Natural killer cell treated with Interleukin-12 subunit alpha and Interleukin-12 subunit beta and Interleukin-15 and Interleukin-18, amount 100 ng/mL, for 72 hours (primary cell): ENCODE measurements at regions not wholly inside any gene's neighbourhood (a gene's known extent, or its start where the extent isn't known, plus 50 kb on each side); places are given as distances from the start of the nearest gene placed in this dataset.
"Not testable (repeated sequence)": the region's sequence is repeated elsewhere in the genome, so short reads cannot be mapped to it uniquely, and the experiment has no call there.

Experiments
- ATAC-seq, 2 donors: fragments of 150-1000 bp; cut with Tn5 transposase in 1 of 2; sonication (Bioruptor Pico), chemical (Tn5 transposase) in 1 of 2; 2 replicates each; pipeline ENCODE4 v1.10.0; 2021
- DNase-seq: peaks from one replicate; pipeline ENCODE4 v3.0.0; 2022; ENCODE audit warnings: low spot score
- H3K27ac Mint-ChIP-seq, 2 donors: 1 replicate in 1 of 2; 2 replicates in 1 of 2; pipeline ENCODE4 v1.8.0; 2022; ENCODE audit warnings: mixed read lengths in 2 of 2, mild to moderate bottlenecking in 1 of 2, moderate library complexity in 1 of 2
- H3K27me3 Mint-ChIP-seq, 2 donors: 1 replicate in 1 of 2; 2 replicates in 1 of 2; pipeline ENCODE4 v1.8.0; 2022; ENCODE audit warnings: mixed read lengths in 2 of 2
- H3K36me3 Mint-ChIP-seq: one replicate; pipeline ENCODE4 v1.8.0; 2022; ENCODE audit warnings: mixed read lengths
- H3K4me1 Mint-ChIP-seq, 2 donors: 1 replicate in 1 of 2; 2 replicates in 1 of 2; pipeline ENCODE4 v1.8.0; 2022; ENCODE audit warnings: low read depth in 2 of 2, mixed read lengths in 2 of 2, mild to moderate bottlenecking in 1 of 2
- H3K4me3 Mint-ChIP-seq: one replicate; pipeline ENCODE4 v1.8.0; 2022; ENCODE audit warnings: mixed read lengths
- H3K9me3 Mint-ChIP-seq: 2 replicates; pipeline ENCODE4 v1.8.0; 2022; ENCODE audit warnings: mixed read lengths

DNA sequence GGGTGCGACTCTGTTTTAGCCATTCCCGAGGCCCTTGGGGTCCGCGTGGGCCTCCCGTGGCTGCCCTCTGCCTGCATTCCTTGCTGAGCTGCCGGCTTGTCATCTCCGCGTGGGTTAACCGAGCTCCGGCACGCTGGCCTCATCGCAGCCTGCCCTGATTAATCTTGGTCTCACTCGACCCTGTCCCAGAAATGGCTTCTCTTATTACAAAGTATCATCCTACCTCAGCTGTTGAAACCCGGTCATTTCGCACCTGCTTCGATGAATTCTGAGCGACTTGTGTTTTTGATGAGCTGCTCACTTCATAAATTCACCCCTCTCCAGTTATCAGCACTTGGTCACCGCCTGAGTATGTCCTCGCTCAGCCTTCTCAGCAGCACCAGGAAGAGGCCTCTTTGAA lies 123.5 kb upstream of the EGFLAM start:
- no peak for DNase-seq
- Mint-ChIP-seq H3K9me3 (peaks cover under 1% of the 10 kb centered on the region), H3K4me3 (no peak overlapping the region), H3K4me1 (no peaks in the 10 kb centered on the region), H3K27me3 (peaks cover 0 to under 1% of the 10 kb centered on the region in 2 donors), H3K36me3 (no peaks in the 10 kb centered on the region), H3K27ac (no peak overlapping the region)
- no peak for ATAC-seq

DNA sequence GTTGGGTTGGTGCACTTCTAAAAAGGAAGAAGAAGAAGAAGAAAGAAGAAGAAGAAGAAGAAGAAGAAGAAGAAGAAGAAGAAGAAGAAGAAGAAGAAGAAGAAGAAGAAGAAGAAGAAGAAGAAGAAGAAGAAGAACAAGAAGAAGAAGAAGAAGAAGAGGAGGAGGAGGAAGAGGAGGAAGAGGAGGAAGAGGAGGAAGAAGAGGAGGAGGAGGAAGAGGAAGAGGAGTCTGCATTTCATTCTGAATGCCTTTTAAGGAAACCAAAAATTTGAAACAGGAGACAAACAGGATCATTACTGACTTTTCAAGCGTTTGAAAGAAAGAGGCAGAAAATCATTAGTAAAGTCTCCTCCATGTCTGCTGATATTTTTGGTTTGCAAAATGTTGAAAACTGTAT lies 124.1 kb upstream of the EGFLAM start:
- H3K36me3 Mint-ChIP-seq, H3K9me3 Mint-ChIP-seq, H3K27me3 Mint-ChIP-seq: not testable (repeated sequence)

DNA sequence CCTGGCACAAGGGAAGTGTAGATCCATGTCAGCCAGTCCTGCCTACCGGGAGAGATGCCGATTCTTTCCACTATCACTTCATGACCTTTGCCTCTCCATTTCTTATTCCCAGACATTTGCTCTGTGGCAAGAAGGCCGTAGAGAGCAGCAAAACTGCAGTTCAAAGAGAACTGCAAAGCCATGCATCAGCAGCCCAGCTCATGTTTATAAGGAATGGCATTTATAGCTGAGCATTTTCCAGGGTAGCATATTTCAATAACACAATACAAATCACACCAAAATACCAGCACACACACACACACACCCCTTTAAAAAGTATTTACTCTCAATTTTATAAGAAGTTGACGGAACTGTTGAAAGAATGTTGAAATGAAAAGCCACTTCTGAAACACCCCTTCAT lies 126.7 kb upstream of the EGFLAM start:
- Mint-ChIP-seq H3K9me3 (no peaks in the 10 kb centered on the region), H3K36me3 (no peaks in the 10 kb centered on the region)
- no peak for ATAC-seq

More for the DNA sequence above, 124.1 kb upstream of the EGFLAM start:
- not testable (repeated sequence) for DNase-seq, ATAC-seq, H3K4me1 Mint-ChIP-seq, H3K4me3 Mint-ChIP-seq, H3K27ac Mint-ChIP-seq

DNA sequence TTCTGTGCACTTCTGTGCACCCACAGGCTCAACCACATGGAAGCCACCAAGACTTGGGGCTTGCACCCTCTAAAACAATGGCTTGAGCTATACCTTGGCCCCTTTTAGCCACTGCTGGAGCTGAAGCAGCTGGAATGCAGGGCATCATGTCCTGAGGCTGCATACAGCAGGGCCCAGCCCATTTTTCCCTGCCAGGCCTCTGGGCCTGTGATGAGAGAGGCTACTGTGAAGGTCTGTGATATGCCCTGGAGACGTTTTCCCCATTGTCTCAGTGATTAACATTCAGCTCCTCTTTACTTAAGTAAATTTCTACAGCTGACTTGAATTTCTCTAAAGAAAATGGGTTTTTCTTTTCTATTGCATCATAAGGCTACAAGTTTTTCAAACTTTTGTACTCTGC lies 134.0 kb upstream of the EGFLAM start:
- Mint-ChIP-seq H3K4me1 (peaks cover 9 to 13% of the 10 kb centered on the region in 2 donors), H3K9me3 (peaks cover 7% of the 10 kb centered on the region), H3K36me3 (no peaks in the 10 kb centered on the region), H3K4me3 (no peak overlapping the region), H3K27ac (no peak overlapping the region), H3K27me3 (peaks cover 7 to 11% of the 10 kb centered on the region in 2 donors)
- no peak for ATAC-seq
- DNase-seq: no peak

More for the DNA sequence above, 126.7 kb upstream of the EGFLAM start:
- H3K4me1 Mint-ChIP-seq: no peaks in the 10 kb centered on the region
- no peak for DNase-seq
- no peak overlapping the region for H3K4me3 Mint-ChIP-seq
- H3K27ac Mint-ChIP-seq: no peak overlapping the region
- H3K27me3 Mint-ChIP-seq: peaks cover 2 to 11% of the 10 kb centered on the region in 2 donors

DNA sequence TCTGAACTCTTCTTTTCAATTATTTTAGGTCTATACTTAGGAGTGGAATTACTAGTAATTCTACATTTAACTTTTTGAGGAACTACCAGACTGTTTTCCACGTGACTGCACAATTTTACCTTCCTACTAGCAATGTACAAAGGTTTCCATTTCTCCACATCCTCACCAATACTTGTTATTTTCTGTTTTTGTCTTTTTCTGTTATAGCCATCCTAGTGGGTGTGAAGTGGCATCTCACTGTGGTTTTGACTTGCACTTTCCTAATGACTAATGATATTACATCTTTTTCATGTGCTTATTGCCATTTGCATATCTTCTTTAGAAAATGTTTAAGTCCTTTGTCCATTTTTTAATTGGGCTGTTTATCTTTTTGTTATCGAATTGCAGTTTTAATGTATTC lies 136.9 kb upstream of the EGFLAM start:
- Mint-ChIP-seq H3K9me3 (peaks cover 8% of the 10 kb centered on the region), H3K4me3 (no peak overlapping the region), H3K4me1 (peaks cover 9 to 13% of the 10 kb centered on the region in 2 donors), H3K27ac (peak overlapping the region in 1 of 2 donors; percentile 64), H3K36me3 (no peaks in the 10 kb centered on the region), H3K27me3 (peaks cover 0 to 6% of the 10 kb centered on the region in 2 donors)
- ATAC-seq: peak; percentile 56 to 77
- no peak for DNase-seq

DNA sequence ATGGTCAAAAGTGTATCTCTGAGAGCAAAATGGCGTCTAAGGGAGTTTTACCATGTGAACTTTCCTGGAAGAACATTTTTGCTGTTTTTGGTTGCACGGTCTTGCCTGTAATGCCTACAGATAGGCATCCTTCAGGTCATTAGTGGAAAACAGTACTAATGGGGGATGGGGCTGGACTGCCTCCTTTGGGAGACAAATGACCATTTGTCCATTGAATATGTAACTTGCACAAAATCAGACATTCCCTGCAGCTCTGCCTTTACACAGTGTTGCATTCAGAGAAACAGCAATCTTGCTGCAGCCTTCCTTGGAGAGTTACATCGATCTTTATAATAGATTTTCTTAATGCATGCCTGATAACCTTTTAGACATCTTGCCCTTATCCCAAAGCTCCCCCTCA lies 138.5 kb upstream of the EGFLAM start:
- no peak for ATAC-seq
- Mint-ChIP-seq H3K36me3 (no peaks in the 10 kb centered on the region), H3K9me3 (peaks cover 8% of the 10 kb centered on the region), H3K27me3 (peaks cover 0 to 6% of the 10 kb centered on the region in 2 donors), H3K4me3 (no peak overlapping the region), H3K4me1 (peaks cover 9 to 13% of the 10 kb centered on the region in 2 donors), H3K27ac (no peak overlapping the region)
- no peak for DNase-seq

DNA sequence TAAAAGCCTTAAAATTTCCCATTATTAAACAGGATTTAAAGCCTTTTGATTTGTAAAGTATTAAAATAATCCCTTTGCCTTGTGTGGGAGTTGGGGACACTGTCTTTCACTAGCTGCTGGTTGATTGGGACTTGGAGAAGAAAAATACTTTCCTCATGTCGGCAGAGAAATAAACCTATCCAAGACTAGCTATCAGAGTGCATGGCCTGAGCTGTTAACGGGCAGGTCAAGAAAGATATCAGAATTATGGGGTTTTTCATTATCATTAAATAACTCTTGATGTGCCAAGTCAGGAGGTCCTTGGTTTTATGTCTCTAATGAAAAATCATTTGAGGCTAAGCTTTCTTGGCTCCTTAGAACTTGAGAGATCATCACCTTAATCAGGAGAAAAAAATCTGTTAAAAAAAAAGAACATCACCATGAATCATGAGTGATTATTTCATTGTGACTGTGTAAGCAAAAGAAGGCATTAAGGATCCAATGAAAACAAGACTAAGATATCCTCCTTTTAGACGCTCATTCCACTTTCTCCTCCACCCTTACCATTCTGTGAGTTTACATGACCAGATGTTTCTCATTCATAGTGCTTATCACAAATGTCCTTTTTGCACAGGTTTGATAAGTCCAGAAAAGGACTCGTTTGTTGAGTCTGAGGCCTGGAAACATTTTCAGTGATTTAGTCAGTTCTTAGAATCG lies 140.4 kb upstream of the EGFLAM start:
- Mint-ChIP-seq H3K27me3 (peaks cover 7 to 9% of the 10 kb centered on the region in 2 donors), H3K36me3 (no peaks in the 10 kb centered on the region), H3K27ac (no peak overlapping the region)

DNA sequence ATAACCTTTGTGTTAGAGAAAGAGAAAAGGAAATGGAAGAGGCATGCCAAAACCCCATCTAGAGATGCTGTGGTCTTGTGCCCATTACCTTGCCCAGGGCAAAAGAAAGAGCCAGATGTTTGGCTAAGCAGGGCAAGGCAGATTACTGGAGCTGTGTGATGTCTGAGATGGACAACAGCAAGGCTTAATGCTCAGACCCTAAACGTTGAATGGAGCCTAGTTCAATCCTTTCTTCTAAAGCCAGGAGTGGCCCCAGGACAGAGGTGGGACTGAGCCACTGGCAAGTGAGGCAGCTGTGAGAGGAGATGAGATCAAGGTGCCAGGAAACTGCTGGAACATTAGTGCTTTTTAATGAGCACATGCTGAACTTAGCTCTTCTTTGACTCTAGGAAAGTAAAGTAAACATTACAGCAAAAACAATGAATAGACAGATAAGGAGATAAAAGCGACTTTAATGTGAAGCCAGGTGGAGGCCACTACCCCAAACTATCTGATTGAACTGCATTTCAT lies 143.0 kb upstream of the EGFLAM start:
- Mint-ChIP-seq H3K9me3 (peaks cover 5% of the 10 kb centered on the region), H3K27me3 (peaks cover 6 to 7% of the 10 kb centered on the region in 2 donors), H3K4me3 (no peak overlapping the region), H3K4me1 (no peaks in the 10 kb centered on the region), H3K27ac (no peak overlapping the region), H3K36me3 (no peaks in the 10 kb centered on the region)
- ATAC-seq (no peak), DNase-seq (no peak)

More for the DNA sequence above, 140.4 kb upstream of the EGFLAM start:
- Mint-ChIP-seq H3K4me3 (no peak overlapping the region), H3K4me1 (peaks cover 9 to 13% of the 10 kb centered on the region in 2 donors), H3K9me3 (peaks cover 8% of the 10 kb centered on the region)
- DNase-seq: no peak
- ATAC-seq: no peak

DNA sequence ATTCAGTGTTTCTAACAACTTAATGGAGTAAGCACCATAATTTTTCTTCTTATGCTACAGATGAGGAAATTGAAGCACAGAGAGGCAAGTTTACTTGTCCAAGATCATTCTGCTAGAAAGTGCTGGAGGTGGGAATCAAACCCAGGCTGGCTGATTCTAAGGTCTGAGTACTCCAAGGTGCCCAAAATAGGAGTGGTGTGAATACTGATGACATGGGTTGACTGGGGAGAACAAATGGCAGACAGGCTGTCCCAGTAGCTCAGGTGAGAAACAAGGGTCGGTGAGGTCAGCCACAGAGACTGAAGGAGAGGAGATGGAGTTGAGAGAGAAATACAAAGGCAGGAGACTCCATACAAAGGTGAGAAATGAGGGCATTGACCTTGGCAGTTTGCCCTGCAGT lies 144.5 kb upstream of the EGFLAM start:
- DNase-seq (no peak), ATAC-seq (no peak)
- H3K27ac Mint-ChIP-seq: no peak overlapping the region
- H3K9me3 Mint-ChIP-seq: no peaks in the 10 kb centered on the region
- no peaks in the 10 kb centered on the region for H3K36me3 Mint-ChIP-seq
- no peak overlapping the region for H3K4me3 Mint-ChIP-seq
- H3K27me3 Mint-ChIP-seq: peaks cover 3 to 7% of the 10 kb centered on the region in 2 donors
- no peaks in the 10 kb centered on the region for H3K4me1 Mint-ChIP-seq

DNA sequence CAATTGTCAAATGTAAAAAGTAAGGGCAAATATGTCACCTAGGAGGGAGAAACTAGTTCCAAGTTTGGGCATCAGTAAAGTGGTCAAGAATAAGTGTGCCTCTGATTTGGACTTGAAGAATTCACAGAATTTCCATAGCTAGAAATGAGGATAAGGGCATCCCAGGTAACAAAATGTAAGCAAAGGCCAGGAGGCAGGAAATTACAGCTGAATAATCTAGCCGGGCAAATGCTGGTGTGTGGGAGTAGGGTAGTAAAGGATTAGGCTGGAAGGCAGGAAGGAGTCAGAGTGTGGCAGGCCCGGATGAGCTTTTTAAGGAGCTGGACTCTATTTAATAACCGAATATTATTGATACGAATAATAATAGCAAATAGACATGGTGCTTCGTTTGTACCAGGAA lies 144.9 kb upstream of the EGFLAM start:
- no peak for ATAC-seq
- Mint-ChIP-seq H3K27me3 (peaks cover 3 to 7% of the 10 kb centered on the region in 2 donors), H3K9me3 (no peaks in the 10 kb centered on the region), H3K4me3 (no peak overlapping the region), H3K36me3 (no peaks in the 10 kb centered on the region), H3K4me1 (no peaks in the 10 kb centered on the region), H3K27ac (no peak overlapping the region)
- no peak for DNase-seq

DNA sequence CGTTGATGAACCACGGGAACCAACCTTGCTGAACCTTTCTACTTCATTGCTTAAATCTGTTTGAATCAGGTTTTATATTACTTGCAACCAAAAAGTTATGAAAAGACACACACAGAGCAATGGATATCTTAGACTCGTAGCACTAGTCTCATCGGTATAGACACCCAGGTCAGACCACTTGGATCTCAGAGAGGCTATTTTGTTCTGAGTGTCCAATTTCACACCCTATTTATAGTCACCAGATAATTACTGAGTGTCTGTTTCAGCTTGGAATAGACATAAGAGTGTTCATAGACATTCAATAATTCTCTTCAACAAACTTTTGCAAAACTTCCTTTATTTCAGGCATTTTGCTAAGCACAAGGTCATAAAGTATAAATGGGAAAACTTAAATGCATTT lies 145.4 kb upstream of the EGFLAM start:
- H3K9me3 Mint-ChIP-seq: no peaks in the 10 kb centered on the region
- H3K4me3 Mint-ChIP-seq: no peak overlapping the region
- no peaks in the 10 kb centered on the region for H3K4me1 Mint-ChIP-seq
- DNase-seq (no peak), ATAC-seq (no peak)
- no peak overlapping the region for H3K27ac Mint-ChIP-seq
- no peaks in the 10 kb centered on the region for H3K36me3 Mint-ChIP-seq
- H3K27me3 Mint-ChIP-seq: peaks cover 3 to 7% of the 10 kb centered on the region in 2 donors

DNA sequence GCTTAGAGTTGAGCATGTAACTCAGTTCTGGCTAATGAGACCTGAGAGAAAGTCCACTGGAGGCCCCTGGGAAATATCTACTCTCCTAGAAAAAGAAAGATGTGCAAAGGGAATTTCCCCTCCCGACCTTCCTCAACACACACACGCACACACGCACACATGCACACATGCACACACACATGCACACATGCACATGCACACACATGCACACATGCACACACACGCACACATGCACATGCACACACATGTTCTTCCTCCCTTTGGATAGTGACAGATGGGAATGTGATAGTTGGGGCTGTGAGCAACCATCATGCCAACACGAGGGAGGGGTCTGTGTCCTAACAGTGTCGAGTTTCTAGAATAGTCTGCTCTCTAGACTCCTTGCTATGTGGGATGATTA lies 148.2 kb upstream of the EGFLAM start:
- Mint-ChIP-seq H3K27ac (no peak overlapping the region), H3K36me3 (no peaks in the 10 kb centered on the region), H3K9me3 (no peaks in the 10 kb centered on the region), H3K27me3 (peaks cover 3 to 7% of the 10 kb centered on the region in 2 donors), H3K4me1 (no peaks in the 10 kb centered on the region), H3K4me3 (no peak overlapping the region)
- DNase-seq (no peak), ATAC-seq (no peak)

DNA sequence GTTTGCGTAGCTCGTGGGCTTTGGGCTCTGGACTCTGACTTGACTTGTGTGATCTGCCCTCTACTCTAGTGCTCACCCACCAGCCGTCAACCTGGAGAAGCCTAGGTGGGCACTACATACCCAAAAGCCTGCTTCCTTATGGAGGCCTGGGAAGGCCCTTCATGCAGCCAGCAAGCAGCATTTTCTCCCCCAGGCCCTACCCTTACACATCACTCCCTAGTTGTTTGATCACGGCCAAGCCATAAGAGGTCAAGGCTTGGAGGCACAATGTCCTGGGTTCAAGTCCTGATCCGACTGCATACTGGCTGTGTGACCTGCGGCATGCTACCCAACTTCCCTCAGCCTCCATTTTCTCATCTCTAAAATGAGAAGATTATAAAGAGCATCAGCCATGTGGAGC lies 151.3 kb upstream of the EGFLAM start:
- no peaks in the 10 kb centered on the region for H3K36me3 Mint-ChIP-seq

DNA sequence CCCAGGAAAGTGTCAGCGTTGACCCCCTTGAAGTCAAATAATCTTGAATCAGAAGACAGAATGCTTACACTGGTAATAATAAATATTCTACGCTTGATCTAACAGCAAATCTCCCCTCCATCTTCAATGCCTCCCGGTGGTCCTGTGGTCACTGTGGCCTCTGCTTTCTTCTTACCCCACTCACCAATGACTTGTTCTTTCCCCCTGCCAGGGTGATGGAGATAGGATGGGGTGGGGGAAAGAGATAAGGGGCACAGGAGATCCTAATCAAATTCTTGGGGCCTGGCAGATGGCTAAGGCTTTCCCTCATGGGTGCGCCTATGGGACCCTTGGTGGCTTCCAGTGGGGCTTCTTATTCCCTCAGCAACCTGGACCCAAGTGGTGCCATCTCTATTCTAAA lies 152.6 kb upstream of the EGFLAM start:
- Mint-ChIP-seq H3K27me3 (no peaks in the 10 kb centered on the region), H3K27ac (no peak overlapping the region), H3K9me3 (no peaks in the 10 kb centered on the region), H3K4me1 (no peaks in the 10 kb centered on the region), H3K4me3 (no peak overlapping the region), H3K36me3 (no peaks in the 10 kb centered on the region)
- ATAC-seq: no peak
- no peak for DNase-seq

More for the DNA sequence above, 151.3 kb upstream of the EGFLAM start:
- Mint-ChIP-seq H3K27ac (no peak overlapping the region), H3K9me3 (no peaks in the 10 kb centered on the region), H3K27me3 (no peaks in the 10 kb centered on the region), H3K4me3 (no peak overlapping the region), H3K4me1 (no peaks in the 10 kb centered on the region)
- ATAC-seq (no peak), DNase-seq (no peak)

DNA sequence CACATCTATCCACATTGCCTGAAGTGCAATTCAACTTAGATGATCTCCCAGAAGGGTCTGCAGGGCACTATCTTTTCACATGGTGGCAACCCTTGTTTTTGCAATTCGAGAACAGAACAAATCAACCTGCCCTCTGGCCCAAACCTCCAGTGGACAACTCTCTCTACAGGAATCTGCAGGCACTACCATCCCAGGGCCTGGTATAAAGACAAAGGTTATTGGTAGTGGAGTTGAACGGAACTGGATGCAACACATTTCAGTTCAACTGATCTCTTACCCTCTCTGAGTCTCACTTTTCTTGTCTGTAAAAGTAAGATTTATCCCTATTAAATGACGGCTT lies 153.2 kb upstream of the EGFLAM start:
- no peak overlapping the region for H3K27ac Mint-ChIP-seq
- no peak overlapping the region for H3K4me3 Mint-ChIP-seq
- H3K27me3 Mint-ChIP-seq: no peaks in the 10 kb centered on the region
- no peaks in the 10 kb centered on the region for H3K36me3 Mint-ChIP-seq
- ATAC-seq (no peak), DNase-seq (no peak)
- no peaks in the 10 kb centered on the region for H3K4me1 Mint-ChIP-seq
- no peaks in the 10 kb centered on the region for H3K9me3 Mint-ChIP-seq
